ENCODE measurements at regions not wholly inside any gene's neighbourhood (a gene's known extent, or its start where the extent isn't known, plus 50 kb on each side); places are given as distances from the start of the nearest gene placed in this dataset.

- in situ Hi-C loops (cut with MboI; ENCODE audit: low pct_unique_long_range_greater_than_20kb, low sequenced_read_pairs), result no loop called here
- peak; percentile 24 for DNase-seq
Measured at GRCh38 chr18:23077493-23078256, 57.6 kb upstream of the CABLES1 start.

GRCh38 chr18:23085066-23085465 is 50.2 kb upstream of the CABLES1 start:
- DNase-seq, result no peak

More at GRCh38 chr18:23085066-23085465, 50.2 kb upstream of the CABLES1 start:
- in situ Hi-C loops (cut with MboI; ENCODE audit: low pct_unique_long_range_greater_than_20kb, low sequenced_read_pairs), result no loop called here

Data from KBM-7 (cell line).